ENCODE measurements at regions not wholly inside any gene's neighbourhood (a gene's known extent, or its start where the extent isn't known, plus 50 kb on each side); places are given as distances from the start of the nearest gene placed in this dataset.

GRCh38 chr1:83581747-83582146 is 417.2 kb downstream of the TTLL7 start:
- TF ChIP-seq CTCF (IDR thresholded peaks at IDR 0.05) (no peak), POLR2A (IDR thresholded peaks at IDR 0.05) (no peak)
